Activated T-cell treated with anti-CD3 and anti-CD28 coated beads, Interleukin-2, amount 50 U/mL, for 24 hours (primary cell): ENCODE measurements at regions not wholly inside any gene's neighbourhood (a gene's known extent, or its start where the extent isn't known, plus 50 kb on each side); places are given as distances from the start of the nearest gene placed in this dataset.
"Not testable (repeated sequence)": the region's sequence is repeated elsewhere in the genome, so short reads cannot be mapped to it uniquely, and the experiment has no call there.

Source experiments
- DNase-seq: peaks from one replicate; pipeline ENCODE4 v3.0.0-alpha.2; 2020
- H3K27ac Mint-ChIP-seq: 2 replicates; pipeline ENCODE4 v1.8.0; 2020; ENCODE audit warnings: mild to moderate bottlenecking, mixed read lengths
- H3K27me3 Mint-ChIP-seq: 2 replicates; pipeline ENCODE4 v1.8.0; 2020; ENCODE audit warnings: mixed read lengths
- H3K36me3 Mint-ChIP-seq: 2 replicates; pipeline ENCODE4 v1.8.0; 2020; ENCODE audit warnings: low read depth, mixed read lengths
- H3K4me1 Mint-ChIP-seq: 2 replicates; pipeline ENCODE4 v1.8.0; 2020; ENCODE audit warnings: low read depth, mixed read lengths
- H3K4me3 Mint-ChIP-seq: 2 replicates; pipeline ENCODE4 v1.8.0; 2020; ENCODE audit warnings: mild to moderate bottlenecking, moderate library complexity, mixed read lengths
- H3K9me3 Mint-ChIP-seq: 2 replicates; pipeline ENCODE4 v1.8.0; 2020; ENCODE audit warnings: mixed read lengths

GRCh38 chr1:187924252-187924651 is 1095.5 kb downstream of the PLA2G4A start:
- H3K36me3 Mint-ChIP-seq: no peaks in the 10 kb centered on the region
- H3K9me3 Mint-ChIP-seq: peaks cover 7% of the 10 kb centered on the region
- no peak overlapping the region for H3K27ac Mint-ChIP-seq
- DNase-seq: no peak
- H3K27me3 Mint-ChIP-seq: no peaks in the 10 kb centered on the region
- no peak overlapping the region for H3K4me3 Mint-ChIP-seq
- no peaks in the 10 kb centered on the region for H3K4me1 Mint-ChIP-seq

DNA sequence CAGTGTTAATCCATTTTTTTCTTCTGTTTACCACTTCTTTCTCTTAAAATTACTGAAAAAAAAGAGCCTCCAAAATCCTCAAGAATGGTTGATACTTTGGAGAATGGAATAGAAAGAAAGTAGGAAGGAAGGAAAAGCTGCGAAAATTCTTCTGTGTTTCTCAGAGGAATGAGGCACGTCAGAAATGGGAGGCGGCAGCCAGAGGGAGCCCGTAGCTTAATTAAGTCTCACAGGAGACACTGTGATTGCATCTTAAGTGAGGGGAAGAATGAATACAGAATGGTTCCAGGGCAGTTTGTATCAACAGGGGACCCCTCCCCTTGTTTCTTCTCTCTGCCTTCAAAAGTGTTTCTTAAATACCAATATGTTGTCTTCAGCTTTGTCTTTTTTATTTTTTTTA is 1099.5 kb downstream of the PLA2G4A start:
- peaks cover 5% of the 10 kb centered on the region for H3K9me3 Mint-ChIP-seq
- H3K27ac Mint-ChIP-seq: no peak overlapping the region
- H3K36me3 Mint-ChIP-seq: no peaks in the 10 kb centered on the region
- no peak for DNase-seq
- no peak overlapping the region for H3K4me3 Mint-ChIP-seq
- H3K4me1 Mint-ChIP-seq: no peaks in the 10 kb centered on the region
- no peaks in the 10 kb centered on the region for H3K27me3 Mint-ChIP-seq

GRCh38 chr1:187928696-187929095 is 1099.9 kb downstream of the PLA2G4A start:
- Mint-ChIP-seq H3K27ac (no peak overlapping the region), H3K4me3 (no peak overlapping the region), H3K36me3 (no peaks in the 10 kb centered on the region), H3K4me1 (no peaks in the 10 kb centered on the region), H3K9me3 (peaks cover 5% of the 10 kb centered on the region), H3K27me3 (no peaks in the 10 kb centered on the region)
- DNase-seq: no peak

DNA sequence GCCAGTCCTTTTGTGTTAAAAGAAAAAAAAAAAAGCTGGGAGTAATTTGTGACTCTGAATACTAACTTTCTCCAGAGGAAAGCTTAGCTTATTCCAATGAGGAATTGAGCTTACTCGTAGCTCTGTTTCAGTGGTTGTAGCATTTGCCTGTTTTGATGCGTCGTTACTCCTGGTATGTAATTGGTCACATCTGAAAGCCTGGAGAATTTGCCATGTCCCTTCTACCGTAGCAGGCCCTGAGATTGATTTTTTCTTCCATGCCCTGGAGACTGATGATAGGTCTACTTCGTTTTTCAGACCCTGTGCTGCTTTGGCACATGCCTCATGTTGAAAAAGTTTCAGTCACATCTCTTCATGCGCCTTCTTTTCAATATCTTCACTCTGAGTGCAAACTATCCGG is 1103.0 kb downstream of the PLA2G4A start:
- Mint-ChIP-seq H3K27ac (no peak overlapping the region), H3K4me3 (no peak overlapping the region), H3K9me3 (peaks cover 1% of the 10 kb centered on the region), H3K36me3 (no peaks in the 10 kb centered on the region), H3K4me1 (no peaks in the 10 kb centered on the region), H3K27me3 (no peaks in the 10 kb centered on the region)
- no peak for DNase-seq

DNA sequence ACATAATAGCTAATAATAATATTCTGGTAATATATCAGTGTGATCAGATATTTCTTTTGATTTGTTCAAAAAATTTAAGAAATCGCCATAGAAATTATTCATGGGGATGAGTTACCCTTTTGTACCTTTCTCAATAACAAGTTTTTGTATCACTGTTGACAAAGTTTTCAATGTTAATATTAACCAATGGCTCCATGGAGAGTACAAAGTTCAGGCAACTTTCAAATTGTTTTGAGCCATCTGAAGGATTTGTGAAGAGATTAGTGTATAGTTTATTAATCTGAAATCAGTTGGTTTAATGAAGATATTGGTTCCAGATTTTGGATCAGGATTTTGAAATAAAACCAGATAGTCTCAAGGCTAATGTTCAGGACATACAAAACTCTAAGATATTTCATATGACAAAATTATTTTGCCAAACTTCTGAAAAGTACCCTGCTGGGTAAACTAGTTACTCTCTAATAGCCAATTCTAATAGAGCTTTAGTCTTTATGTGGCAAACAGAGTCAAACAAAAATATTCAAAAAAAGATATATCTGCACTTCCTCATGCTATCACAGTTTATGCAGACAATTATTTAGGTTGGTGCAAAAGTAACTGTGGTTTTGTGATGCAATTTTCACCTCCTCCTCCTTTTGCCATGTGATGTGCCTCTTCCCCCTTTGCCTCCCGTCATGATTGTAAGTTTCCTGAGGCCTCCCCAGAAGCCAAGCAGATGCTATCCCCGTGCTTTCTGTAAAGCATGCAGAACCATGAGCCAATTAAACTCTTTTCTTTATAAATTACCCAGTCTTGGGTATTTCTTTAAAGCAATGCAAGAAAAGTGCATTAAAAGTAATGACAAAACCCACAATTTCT is 1105.0 kb downstream of the PLA2G4A start:
- DNase-seq: no peak
- no peak overlapping the region for H3K4me3 Mint-ChIP-seq
- no peaks in the 10 kb centered on the region for H3K4me1 Mint-ChIP-seq
- no peaks in the 10 kb centered on the region for H3K9me3 Mint-ChIP-seq
- no peaks in the 10 kb centered on the region for H3K36me3 Mint-ChIP-seq
- H3K27me3 Mint-ChIP-seq: no peaks in the 10 kb centered on the region
- no peak overlapping the region for H3K27ac Mint-ChIP-seq

DNA sequence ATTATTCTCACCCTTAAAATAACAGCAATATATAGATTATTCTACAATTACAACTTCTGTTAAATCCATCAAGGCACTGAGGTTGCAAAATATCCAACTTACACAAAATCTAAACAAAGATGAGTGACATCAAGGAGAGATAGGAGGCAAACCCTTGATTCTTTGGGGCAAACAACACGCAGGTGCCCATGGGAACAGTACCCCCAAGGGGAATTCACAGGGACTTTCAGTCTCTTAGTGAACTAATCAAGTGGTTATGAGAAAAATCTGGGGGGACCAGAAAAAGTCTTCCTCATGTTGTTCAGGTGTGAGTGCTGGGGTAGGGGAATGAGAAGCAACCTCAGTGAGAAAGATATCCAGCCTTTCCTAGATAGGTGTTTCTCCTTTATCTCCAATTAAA is 1107.9 kb downstream of the PLA2G4A start:
- no peak overlapping the region for H3K4me3 Mint-ChIP-seq
- no peak overlapping the region for H3K27ac Mint-ChIP-seq
- no peak for DNase-seq
- H3K27me3 Mint-ChIP-seq: no peaks in the 10 kb centered on the region
- no peaks in the 10 kb centered on the region for H3K4me1 Mint-ChIP-seq
- no peaks in the 10 kb centered on the region for H3K36me3 Mint-ChIP-seq
- peaks cover 4% of the 10 kb centered on the region for H3K9me3 Mint-ChIP-seq

DNA sequence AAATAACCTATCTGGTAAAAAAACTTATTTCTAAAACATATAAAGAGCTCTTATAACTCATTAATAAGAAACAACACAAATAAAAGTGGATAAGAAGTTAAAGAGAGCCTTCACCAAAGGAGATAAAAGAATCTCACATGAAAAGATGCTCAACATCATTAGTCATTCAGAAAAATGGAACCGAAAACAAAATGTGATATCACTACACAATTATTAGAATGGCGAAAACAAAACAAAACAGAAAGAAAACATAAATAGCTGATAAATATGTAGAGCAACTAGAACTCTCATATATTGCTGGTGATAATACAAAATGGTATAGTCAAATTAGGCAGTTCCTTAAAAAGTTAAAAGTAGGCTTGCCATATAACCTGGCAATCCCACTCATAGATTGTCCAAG is 1109.3 kb downstream of the PLA2G4A start:
- Mint-ChIP-seq H3K9me3 (peaks cover 6% of the 10 kb centered on the region), H3K36me3 (no peaks in the 10 kb centered on the region), H3K27ac (no peak overlapping the region), H3K4me3 (no peak overlapping the region), H3K4me1 (no peaks in the 10 kb centered on the region), H3K27me3 (no peaks in the 10 kb centered on the region)
- no peak for DNase-seq

DNA sequence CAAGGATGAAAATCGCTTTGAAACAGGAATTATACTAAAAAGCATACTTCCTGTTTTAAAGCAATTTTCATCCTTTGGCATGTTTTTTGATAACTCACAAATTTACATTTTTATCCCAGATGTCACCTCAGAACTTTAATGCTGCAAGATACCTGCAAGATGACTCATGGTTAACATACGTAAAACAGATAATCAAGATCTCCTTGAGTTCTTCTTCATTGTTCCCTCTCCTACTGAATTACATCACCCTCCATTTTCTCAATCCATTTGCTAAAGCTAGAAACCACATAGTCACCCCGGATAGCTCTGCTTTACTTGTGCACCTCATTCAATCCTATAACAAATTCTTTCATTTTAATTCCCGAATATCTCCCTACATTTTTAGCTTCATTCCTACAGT is 1114.2 kb downstream of the PLA2G4A start:
- no peak overlapping the region for H3K27ac Mint-ChIP-seq
- no peaks in the 10 kb centered on the region for H3K27me3 Mint-ChIP-seq

GRCh38 chr1:187943606-187944403 is 1115.1 kb downstream of the PLA2G4A start:
- H3K27me3 Mint-ChIP-seq: no peaks in the 10 kb centered on the region
- no peak overlapping the region for H3K4me3 Mint-ChIP-seq
- H3K4me1 Mint-ChIP-seq: no peaks in the 10 kb centered on the region
- no peak for DNase-seq
- no peak overlapping the region for H3K27ac Mint-ChIP-seq
- no peaks in the 10 kb centered on the region for H3K36me3 Mint-ChIP-seq
- peaks cover 29% of the 10 kb centered on the region for H3K9me3 Mint-ChIP-seq

More for the DNA sequence above, 1114.2 kb downstream of the PLA2G4A start:
- peaks cover 21% of the 10 kb centered on the region for H3K9me3 Mint-ChIP-seq
- no peaks in the 10 kb centered on the region for H3K4me1 Mint-ChIP-seq
- no peak for DNase-seq
- H3K36me3 Mint-ChIP-seq: no peaks in the 10 kb centered on the region
- H3K4me3 Mint-ChIP-seq: no peak overlapping the region

GRCh38 chr1:187946661-187947060 is 1117.9 kb downstream of the PLA2G4A start:
- DNase-seq: not testable (repeated sequence)

GRCh38 chr1:187947359-187947758 is 1118.6 kb downstream of the PLA2G4A start:
- no peaks in the 10 kb centered on the region for H3K4me1 Mint-ChIP-seq
- H3K4me3 Mint-ChIP-seq: no peak overlapping the region
- DNase-seq: no peak
- peaks cover 41% of the 10 kb centered on the region for H3K9me3 Mint-ChIP-seq
- H3K27ac Mint-ChIP-seq: no peak overlapping the region
- no peaks in the 10 kb centered on the region for H3K27me3 Mint-ChIP-seq
- no peaks in the 10 kb centered on the region for H3K36me3 Mint-ChIP-seq

More at GRCh38 chr1:187946661-187947060, 1117.9 kb downstream of the PLA2G4A start:
- not testable (repeated sequence) for H3K27ac Mint-ChIP-seq, H3K4me3 Mint-ChIP-seq, H3K36me3 Mint-ChIP-seq, H3K4me1 Mint-ChIP-seq, H3K27me3 Mint-ChIP-seq
- H3K9me3 Mint-ChIP-seq: peaks cover 35% of the 10 kb centered on the region

DNA sequence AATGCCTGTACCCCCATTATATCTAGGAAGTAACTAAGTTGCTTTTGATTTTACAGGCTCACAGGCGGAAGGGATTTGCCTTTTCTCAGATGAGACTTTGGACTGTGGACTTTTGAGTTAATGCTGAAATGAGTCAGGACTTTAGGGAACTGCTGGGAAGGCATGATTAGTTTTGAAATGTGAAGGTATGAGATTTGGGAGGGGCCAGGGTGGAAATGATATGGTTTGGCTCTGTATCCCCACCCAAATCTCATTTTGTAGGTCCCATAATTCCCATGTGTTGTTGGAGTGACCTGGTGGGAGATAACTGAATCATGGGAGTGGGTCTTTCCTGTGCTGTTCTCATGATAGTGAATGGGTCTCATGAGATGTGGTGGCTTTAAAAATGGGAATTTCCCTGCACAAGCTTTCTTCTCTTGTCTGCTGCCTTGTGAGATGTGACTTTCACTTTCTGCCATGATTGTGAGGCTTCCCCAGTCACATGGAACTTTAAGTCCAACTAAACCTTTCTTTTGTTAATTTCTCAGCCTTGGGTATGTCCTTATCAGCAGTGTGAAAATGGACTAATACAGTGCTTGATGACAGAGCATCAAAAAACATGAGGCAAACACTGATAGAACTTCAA is 1119.5 kb downstream of the PLA2G4A start:
- H3K27ac Mint-ChIP-seq: no peak overlapping the region
- H3K4me1 Mint-ChIP-seq: no peaks in the 10 kb centered on the region
- H3K36me3 Mint-ChIP-seq: no peaks in the 10 kb centered on the region
- H3K4me3 Mint-ChIP-seq: no peak overlapping the region
- no peaks in the 10 kb centered on the region for H3K27me3 Mint-ChIP-seq
- H3K9me3 Mint-ChIP-seq: peaks cover 43% of the 10 kb centered on the region
- no peak for DNase-seq

DNA sequence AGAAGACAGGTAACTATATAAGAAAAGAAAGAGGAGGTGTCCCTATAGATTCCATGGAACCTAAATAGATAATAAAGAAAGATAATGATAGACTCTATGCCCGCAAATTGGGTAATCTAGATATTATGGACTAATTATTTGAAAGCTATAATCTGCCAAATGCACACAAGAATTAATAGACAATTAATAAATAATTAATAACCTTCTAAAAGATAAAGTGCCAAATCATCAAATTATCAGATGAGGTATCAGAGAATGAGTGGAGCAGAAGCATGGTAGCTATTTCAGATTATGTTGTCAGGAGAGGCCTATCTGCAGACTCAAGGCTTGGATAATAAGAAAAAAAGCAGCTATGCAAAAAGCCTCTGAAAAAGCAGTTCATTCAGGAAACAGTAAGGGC is 1120.8 kb downstream of the PLA2G4A start:
- H3K27me3 Mint-ChIP-seq: no peaks in the 10 kb centered on the region
- no peak overlapping the region for H3K4me3 Mint-ChIP-seq
- DNase-seq: no peak
- H3K36me3 Mint-ChIP-seq: no peaks in the 10 kb centered on the region
- H3K27ac Mint-ChIP-seq: no peak overlapping the region
- peaks cover 40% of the 10 kb centered on the region for H3K9me3 Mint-ChIP-seq
- no peaks in the 10 kb centered on the region for H3K4me1 Mint-ChIP-seq

- H3K27me3 Mint-ChIP-seq: no peaks in the 10 kb centered on the region
- no peak overlapping the region for H3K4me3 Mint-ChIP-seq
- H3K4me1 Mint-ChIP-seq: no peaks in the 10 kb centered on the region
Measured at GRCh38 chr1:187951817-187952216, 1123.1 kb downstream of the PLA2G4A start.

DNA sequence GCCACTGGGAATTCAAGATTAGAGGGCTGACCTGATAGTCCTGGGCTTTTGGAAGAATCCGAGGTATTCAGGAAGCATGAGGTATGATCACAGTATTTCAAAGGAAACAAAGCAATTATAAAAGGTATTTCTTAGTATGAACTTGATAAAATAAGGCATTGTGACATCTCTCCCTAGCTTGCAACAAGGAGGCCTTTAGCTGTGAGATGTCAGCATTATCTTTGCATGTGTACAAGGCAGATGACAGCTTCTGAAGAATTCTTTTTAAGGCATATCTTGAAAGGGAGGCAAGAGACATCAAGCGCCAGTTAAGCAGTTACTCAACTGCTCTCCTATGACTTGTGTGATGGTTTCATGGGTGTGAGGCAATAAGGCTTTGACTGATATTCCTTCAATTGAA is 1123.7 kb downstream of the PLA2G4A start:
- no peak overlapping the region for H3K27ac Mint-ChIP-seq
- no peaks in the 10 kb centered on the region for H3K36me3 Mint-ChIP-seq
- no peak overlapping the region for H3K4me3 Mint-ChIP-seq
- DNase-seq: no peak
- H3K27me3 Mint-ChIP-seq: no peaks in the 10 kb centered on the region
- peaks cover 29% of the 10 kb centered on the region for H3K9me3 Mint-ChIP-seq
- H3K4me1 Mint-ChIP-seq: no peaks in the 10 kb centered on the region

More at GRCh38 chr1:187951817-187952216, 1123.1 kb downstream of the PLA2G4A start:
- no peak for DNase-seq
- H3K9me3 Mint-ChIP-seq: peaks cover 33% of the 10 kb centered on the region
- H3K27ac Mint-ChIP-seq: no peak overlapping the region
- no peaks in the 10 kb centered on the region for H3K36me3 Mint-ChIP-seq
